ENCODE measurements at regions not wholly inside any gene's neighbourhood (a gene's known extent, or its start where the extent isn't known, plus 50 kb on each side); places are given as distances from the start of the nearest gene placed in this dataset.

- DNase-seq (ENCODE audit: low read depth in 2 of 2) = no peak
These were observed 683.5 kb downstream of the NR2F2 start for GRCh38 chr15:97014001-97014400.

- DNase-seq (ENCODE audit: low read depth in 2 of 2) = no peak
These were observed 693.0 kb downstream of the NR2F2 start for GRCh38 chr15:97023488-97023844.

- DNase-seq (ENCODE audit: low read depth in 2 of 2) = no peak
These were observed 696.3 kb downstream of the NR2F2 start for GRCh38 chr15:97026781-97027180.

GRCh38 chr15:97027772-97028171 lies 697.3 kb downstream of the NR2F2 start:
- no peak for DNase-seq (ENCODE audit: low read depth in 2 of 2)

GRCh38 chr15:97030251-97030650 lies 699.8 kb downstream of the NR2F2 start:
- no peak for DNase-seq (ENCODE audit: low read depth in 2 of 2)

GRCh38 chr15:97036301-97036700 lies 705.8 kb downstream of the NR2F2 start:
- no peak for DNase-seq (ENCODE audit: low read depth in 2 of 2)

- no peak for DNase-seq (ENCODE audit: low read depth in 2 of 2)
These were observed 706.6 kb downstream of the NR2F2 start for GRCh38 chr15:97037080-97037479.

GRCh38 chr15:97045666-97046421 lies 715.3 kb downstream of the NR2F2 start:
- DNase-seq (ENCODE audit: low read depth in 2 of 2) = no peak

GRCh38 chr15:97052513-97052912 lies 722.0 kb downstream of the NR2F2 start:
- DNase-seq (ENCODE audit: low read depth in 2 of 2) = no peak

GRCh38 chr15:97053635-97054034 lies 723.1 kb downstream of the NR2F2 start:
- no peak for DNase-seq (ENCODE audit: low read depth in 2 of 2)

- no peak for DNase-seq (ENCODE audit: low read depth in 2 of 2)
These were observed 727.0 kb downstream of the NR2F2 start for GRCh38 chr15:97057503-97057902.

- DNase-seq (ENCODE audit: low read depth in 2 of 2) = no peak
These were observed 728.8 kb downstream of the NR2F2 start for GRCh38 chr15:97059281-97059680.

- DNase-seq (ENCODE audit: low read depth in 2 of 2) = no peak
These were observed 730.9 kb downstream of the NR2F2 start for GRCh38 chr15:97061392-97061791.

- no peak for DNase-seq (ENCODE audit: low read depth in 2 of 2)
These were observed 741.2 kb downstream of the NR2F2 start for GRCh38 chr15:97071668-97072067.

- no peak for DNase-seq (ENCODE audit: low read depth in 2 of 2)
These were observed 742.0 kb downstream of the NR2F2 start for GRCh38 chr15:97072545-97072944.

GRCh38 chr15:97076011-97076410 lies 745.5 kb downstream of the NR2F2 start:
- DNase-seq (ENCODE audit: low read depth in 2 of 2) = no peak

GRCh38 chr15:97077975-97078374 lies 747.5 kb downstream of the NR2F2 start:
- DNase-seq (ENCODE audit: low read depth in 2 of 2) = no peak

- no peak for DNase-seq (ENCODE audit: low read depth in 2 of 2)
These were observed 748.1 kb downstream of the NR2F2 start for GRCh38 chr15:97078591-97078990.

GRCh38 chr15:97081666-97082226 lies 751.2 kb downstream of the NR2F2 start:
- DNase-seq (ENCODE audit: low read depth in 2 of 2) = no peak

- DNase-seq (ENCODE audit: low read depth in 2 of 2) = no peak
These were observed 752.3 kb downstream of the NR2F2 start for GRCh38 chr15:97082830-97083229.

GRCh38 chr15:97084650-97085049 lies 754.1 kb downstream of the NR2F2 start:
- no peak for DNase-seq (ENCODE audit: low read depth in 2 of 2)

GRCh38 chr15:97085731-97086130 lies 755.2 kb downstream of the NR2F2 start:
- DNase-seq (ENCODE audit: low read depth in 2 of 2) = no peak

GRCh38 chr15:97087006-97087741 lies 756.7 kb downstream of the NR2F2 start:
- DNase-seq (ENCODE audit: low read depth in 2 of 2) = no peak
